Astrocyte (in vitro differentiated cells and primary cell): ENCODE measurements at regions not wholly inside any gene's neighbourhood (a gene's known extent, or its start where the extent isn't known, plus 50 kb on each side); places are given as distances from the start of the nearest gene placed in this dataset.

Experiments
- EZH2 ChIP-seq: IDR thresholded peaks from 2 replicates; pipeline ENCODE4 v1.6.1; 2012; ENCODE audit warnings: mild to moderate bottlenecking, low read length, inconsistent platforms; ENCODE audit not compliant: insufficient read depth
- TF ChIP-seq, protein P1 (sequence below): IDR thresholded peaks from 2 replicates; pipeline ENCODE4 v1.5.1; 2011; ENCODE audit warnings: low read depth, mild to moderate bottlenecking, inconsistent platforms, low read length, moderate library complexity; ENCODE audit not compliant: insufficient read depth

GRCh38 chr3:152772674-152773225 lies 62.2 kb upstream of the P2RY1 start:
- TF ChIP-seq, protein P1, sequence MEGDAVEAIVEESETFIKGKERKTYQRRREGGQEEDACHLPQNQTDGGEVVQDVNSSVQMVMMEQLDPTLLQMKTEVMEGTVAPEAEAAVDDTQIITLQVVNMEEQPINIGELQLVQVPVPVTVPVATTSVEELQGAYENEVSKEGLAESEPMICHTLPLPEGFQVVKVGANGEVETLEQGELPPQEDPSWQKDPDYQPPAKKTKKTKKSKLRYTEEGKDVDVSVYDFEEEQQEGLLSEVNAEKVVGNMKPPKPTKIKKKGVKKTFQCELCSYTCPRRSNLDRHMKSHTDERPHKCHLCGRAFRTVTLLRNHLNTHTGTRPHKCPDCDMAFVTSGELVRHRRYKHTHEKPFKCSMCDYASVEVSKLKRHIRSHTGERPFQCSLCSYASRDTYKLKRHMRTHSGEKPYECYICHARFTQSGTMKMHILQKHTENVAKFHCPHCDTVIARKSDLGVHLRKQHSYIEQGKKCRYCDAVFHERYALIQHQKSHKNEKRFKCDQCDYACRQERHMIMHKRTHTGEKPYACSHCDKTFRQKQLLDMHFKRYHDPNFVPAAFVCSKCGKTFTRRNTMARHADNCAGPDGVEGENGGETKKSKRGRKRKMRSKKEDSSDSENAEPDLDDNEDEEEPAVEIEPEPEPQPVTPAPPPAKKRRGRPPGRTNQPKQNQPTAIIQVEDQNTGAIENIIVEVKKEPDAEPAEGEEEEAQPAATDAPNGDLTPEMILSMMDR: no peak
- no peak for TF ChIP-seq EZH2
